ENCODE measurements at regions not wholly inside any gene's neighbourhood (a gene's known extent, or its start where the extent isn't known, plus 50 kb on each side); places are given as distances from the start of the nearest gene placed in this dataset.

GRCh38 chr11:127493330-127494022, 492.9 kb upstream of the KIRREL3 start:
- TF ChIP-seq, protein P1, sequence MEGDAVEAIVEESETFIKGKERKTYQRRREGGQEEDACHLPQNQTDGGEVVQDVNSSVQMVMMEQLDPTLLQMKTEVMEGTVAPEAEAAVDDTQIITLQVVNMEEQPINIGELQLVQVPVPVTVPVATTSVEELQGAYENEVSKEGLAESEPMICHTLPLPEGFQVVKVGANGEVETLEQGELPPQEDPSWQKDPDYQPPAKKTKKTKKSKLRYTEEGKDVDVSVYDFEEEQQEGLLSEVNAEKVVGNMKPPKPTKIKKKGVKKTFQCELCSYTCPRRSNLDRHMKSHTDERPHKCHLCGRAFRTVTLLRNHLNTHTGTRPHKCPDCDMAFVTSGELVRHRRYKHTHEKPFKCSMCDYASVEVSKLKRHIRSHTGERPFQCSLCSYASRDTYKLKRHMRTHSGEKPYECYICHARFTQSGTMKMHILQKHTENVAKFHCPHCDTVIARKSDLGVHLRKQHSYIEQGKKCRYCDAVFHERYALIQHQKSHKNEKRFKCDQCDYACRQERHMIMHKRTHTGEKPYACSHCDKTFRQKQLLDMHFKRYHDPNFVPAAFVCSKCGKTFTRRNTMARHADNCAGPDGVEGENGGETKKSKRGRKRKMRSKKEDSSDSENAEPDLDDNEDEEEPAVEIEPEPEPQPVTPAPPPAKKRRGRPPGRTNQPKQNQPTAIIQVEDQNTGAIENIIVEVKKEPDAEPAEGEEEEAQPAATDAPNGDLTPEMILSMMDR (IDR thresholded peaks at IDR 0.05; ENCODE audit: insufficient read depth, low read depth, low read length): peak; percentile 54
- no peak for TF ChIP-seq EZH2 (IDR thresholded peaks at IDR 0.05; ENCODE audit: insufficient read depth, low read length)

All from astrocyte (in vitro differentiated cells and primary cell).